ENCODE measurements at regions not wholly inside any gene's neighbourhood (a gene's known extent, or its start where the extent isn't known, plus 50 kb on each side); places are given as distances from the start of the nearest gene placed in this dataset.

DNA sequence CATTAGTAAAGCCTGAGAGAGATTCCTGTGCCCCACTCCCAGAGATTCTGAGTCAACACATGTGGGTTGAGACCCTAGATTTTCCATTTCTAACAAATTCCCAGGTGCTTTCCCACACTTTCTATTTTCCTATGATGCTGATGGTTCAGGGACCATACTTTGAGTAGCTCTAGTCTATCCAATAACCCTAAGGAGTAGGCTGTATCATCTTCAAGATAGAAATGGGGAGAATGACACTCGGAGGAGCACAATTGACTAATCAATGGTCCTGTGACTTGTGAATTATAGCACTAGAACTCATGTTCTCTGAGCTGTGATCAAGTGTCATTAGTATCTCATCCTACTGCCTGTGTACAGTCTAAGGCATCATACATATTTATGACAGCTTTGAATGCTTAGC lies 232.9 kb upstream of the B3GALT2 start:
- Histone ChIP-seq H3K9me3 (ENCODE audit: control insufficient read depth, low read length) (no peaks in the 10 kb centered on the region), H3K36me3 (ENCODE audit: control insufficient read depth, insufficient read depth, low read length) (no peaks in the 10 kb centered on the region), H3K4me1 (ENCODE audit: control insufficient read depth, insufficient read depth, low read length, poor library complexity, severe bottlenecking) (no peaks in the 10 kb centered on the region), H3K27ac (ENCODE audit: low read depth, low read length, severe bottlenecking) (no peak overlapping the region), H3K4me3 (ENCODE audit: extremely low read depth, insufficient read depth, low read length, poor library complexity, severe bottlenecking) (no peak overlapping the region)
- WGBS, 2 experiments (ENCODE audit: insufficient coverage in 2 of 2) = 90 to 100% methylated on average over 1 of the region's 1 CpG

DNA sequence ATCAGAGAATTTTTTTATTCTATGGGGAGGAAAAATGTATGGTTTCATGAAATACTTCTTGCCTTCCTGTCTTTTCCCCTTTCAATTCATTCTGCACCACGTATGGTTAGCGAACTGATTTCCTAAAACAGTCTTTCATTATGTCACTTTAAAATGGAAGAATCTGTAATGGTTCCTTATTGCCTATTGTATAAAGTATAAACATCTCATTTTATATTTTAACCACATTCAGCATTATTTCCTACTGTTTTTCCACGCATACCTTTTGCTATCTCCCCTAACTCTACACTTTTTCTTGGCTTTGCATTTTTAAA lies 232.3 kb upstream of the B3GALT2 start:
- Histone ChIP-seq H3K4me1 (ENCODE audit: control insufficient read depth, insufficient read depth, low read length, poor library complexity, severe bottlenecking) (no peaks in the 10 kb centered on the region), H3K4me3 (ENCODE audit: extremely low read depth, insufficient read depth, low read length, poor library complexity, severe bottlenecking) (no peak overlapping the region)
- 100% methylated on average over 1 of the region's 3 CpGs for WGBS, 2 experiments (ENCODE audit: insufficient coverage in 2 of 2)

DNA sequence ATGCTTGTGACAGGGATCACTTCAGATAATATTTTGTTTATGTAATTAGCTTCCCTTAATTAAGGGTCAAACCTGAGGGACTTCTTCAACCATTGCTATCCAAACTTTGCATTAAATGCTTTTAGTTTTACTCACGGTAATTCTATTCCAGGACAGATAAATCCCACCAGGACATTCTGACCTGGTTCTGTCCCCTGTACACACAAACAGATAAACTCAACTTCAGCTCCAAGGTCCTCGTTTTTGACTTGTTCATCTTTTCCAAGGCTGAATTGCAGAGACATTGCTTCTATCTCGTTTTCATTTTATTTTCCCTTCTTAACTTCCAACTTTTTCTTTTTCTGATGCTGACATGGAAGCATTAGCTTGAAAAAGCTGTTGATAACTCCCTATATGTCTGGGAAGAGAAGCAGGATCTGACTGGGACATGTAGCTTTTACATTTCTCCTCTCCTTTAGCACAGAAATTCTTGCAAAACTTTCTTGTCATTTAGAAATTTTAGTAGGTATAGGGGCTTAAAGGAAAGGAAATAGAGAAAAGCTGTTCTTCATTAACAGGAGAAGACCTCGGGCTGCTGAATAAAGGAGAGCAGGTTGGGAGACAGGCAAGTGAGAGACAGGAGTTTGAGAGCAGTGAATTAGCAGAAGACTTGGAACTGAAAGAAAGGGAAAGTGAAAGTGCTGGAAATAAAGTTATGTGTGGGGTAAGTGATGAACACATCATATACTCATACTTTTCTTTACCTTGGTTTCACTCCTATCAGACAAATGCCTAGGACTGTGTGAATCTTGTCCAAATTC lies 231.7 kb upstream of the B3GALT2 start:
- 80 to 87% methylated on average over 4 of the region's 4 CpGs for WGBS, 2 experiments (ENCODE audit: insufficient coverage in 2 of 2)
- Histone ChIP-seq H3K27ac (ENCODE audit: low read depth, low read length, severe bottlenecking) (no peak overlapping the region), H3K36me3 (ENCODE audit: control insufficient read depth, insufficient read depth, low read length) (no peaks in the 10 kb centered on the region), H3K9me3 (ENCODE audit: control insufficient read depth, low read length) (no peaks in the 10 kb centered on the region), H3K4me3 (ENCODE audit: extremely low read depth, insufficient read depth, low read length, poor library complexity, severe bottlenecking) (no peak overlapping the region), H3K4me1 (ENCODE audit: control insufficient read depth, insufficient read depth, low read length, poor library complexity, severe bottlenecking) (no peaks in the 10 kb centered on the region)

More for the DNA sequence above, 232.3 kb upstream of the B3GALT2 start:
- Histone ChIP-seq H3K27ac (ENCODE audit: low read depth, low read length, severe bottlenecking) (no peak overlapping the region), H3K9me3 (ENCODE audit: control insufficient read depth, low read length) (no peaks in the 10 kb centered on the region), H3K36me3 (ENCODE audit: control insufficient read depth, insufficient read depth, low read length) (no peaks in the 10 kb centered on the region)

DNA sequence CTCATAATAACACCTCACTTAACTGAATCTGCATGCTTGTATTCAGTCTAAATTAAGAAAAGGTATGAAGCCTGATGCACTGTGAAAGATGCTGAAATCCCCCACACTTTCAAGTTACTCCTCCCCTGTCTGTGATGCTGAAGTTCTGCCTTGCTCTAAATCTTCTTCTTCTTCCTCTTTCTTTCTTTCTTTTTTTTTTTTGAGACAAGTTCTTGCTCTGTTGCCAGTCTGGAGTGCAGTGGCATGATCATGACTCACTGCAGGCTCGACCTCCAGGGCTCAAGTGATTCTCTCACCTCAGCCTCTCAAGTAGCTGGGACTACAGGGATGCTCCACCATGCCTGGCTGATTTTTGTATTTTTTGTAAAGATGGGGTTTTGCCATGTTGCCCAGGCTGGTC lies 231.0 kb upstream of the B3GALT2 start:
- no peaks in the 10 kb centered on the region for H3K36me3 ChIP-seq (ENCODE audit: control insufficient read depth, insufficient read depth, low read length)
- H3K27ac ChIP-seq (ENCODE audit: low read depth, low read length, severe bottlenecking) = no peak overlapping the region
- no peak overlapping the region for H3K4me3 ChIP-seq (ENCODE audit: extremely low read depth, insufficient read depth, low read length, poor library complexity, severe bottlenecking)
- H3K9me3 ChIP-seq (ENCODE audit: control insufficient read depth, low read length) = no peaks in the 10 kb centered on the region
- 100% methylated on average over 1 of the region's 1 CpG; no CpG with 5 or more reads in 1 of the 2 experiments for WGBS, 2 experiments (ENCODE audit: insufficient coverage in 2 of 2)
- H3K4me1 ChIP-seq (ENCODE audit: control insufficient read depth, insufficient read depth, low read length, poor library complexity, severe bottlenecking) = no peaks in the 10 kb centered on the region

DNA sequence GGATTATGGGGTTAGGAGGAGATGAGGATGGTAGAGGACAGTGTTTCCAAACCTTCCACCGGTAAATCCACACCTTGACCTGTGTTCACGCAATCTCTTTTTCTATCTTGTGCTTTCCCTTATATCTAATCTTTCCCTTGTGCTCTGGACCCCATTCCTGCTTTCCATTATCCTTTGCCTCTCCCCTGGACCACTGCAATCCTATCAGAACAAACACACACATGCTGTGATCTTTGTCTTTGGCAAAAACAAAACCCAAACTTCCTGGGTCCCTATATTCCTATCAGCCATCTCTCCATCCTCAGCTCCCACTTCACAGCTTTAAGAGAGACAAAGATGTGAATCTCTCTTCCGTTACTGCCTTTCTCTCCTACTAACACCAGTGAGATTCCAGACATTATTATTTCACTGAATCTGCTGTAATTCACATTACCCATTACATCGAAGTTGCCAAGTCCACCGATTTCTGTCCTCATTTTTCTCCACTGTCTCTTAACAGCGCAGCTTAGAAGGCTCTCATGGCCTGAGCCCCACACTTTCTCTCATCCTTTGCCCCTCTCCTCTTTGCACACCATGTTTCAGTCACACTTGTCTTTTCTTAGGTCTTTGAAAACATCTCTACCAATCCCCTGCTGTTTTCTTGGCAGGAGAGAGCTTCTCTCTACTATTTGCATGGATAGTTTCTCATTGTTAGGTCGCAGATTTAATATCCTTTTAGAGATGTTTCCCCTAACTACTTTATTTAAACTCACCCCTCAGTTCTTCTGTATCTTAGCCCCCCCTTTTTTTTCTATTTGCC lies 230.0 kb upstream of the B3GALT2 start:
- H3K36me3 ChIP-seq (ENCODE audit: control insufficient read depth, insufficient read depth, low read length) = no peaks in the 10 kb centered on the region
- peaks cover 7% of the 10 kb centered on the region for H3K4me1 ChIP-seq (ENCODE audit: control insufficient read depth, insufficient read depth, low read length, poor library complexity, severe bottlenecking)
- H3K9me3 ChIP-seq (ENCODE audit: control insufficient read depth, low read length) = no peaks in the 10 kb centered on the region
- 75 to 80% methylated on average over 5 of the region's 7 CpGs for WGBS, 2 experiments (ENCODE audit: insufficient coverage in 2 of 2)
- no peak overlapping the region for H3K4me3 ChIP-seq (ENCODE audit: extremely low read depth, insufficient read depth, low read length, poor library complexity, severe bottlenecking)
- no peak overlapping the region for H3K27ac ChIP-seq (ENCODE audit: low read depth, low read length, severe bottlenecking)

DNA sequence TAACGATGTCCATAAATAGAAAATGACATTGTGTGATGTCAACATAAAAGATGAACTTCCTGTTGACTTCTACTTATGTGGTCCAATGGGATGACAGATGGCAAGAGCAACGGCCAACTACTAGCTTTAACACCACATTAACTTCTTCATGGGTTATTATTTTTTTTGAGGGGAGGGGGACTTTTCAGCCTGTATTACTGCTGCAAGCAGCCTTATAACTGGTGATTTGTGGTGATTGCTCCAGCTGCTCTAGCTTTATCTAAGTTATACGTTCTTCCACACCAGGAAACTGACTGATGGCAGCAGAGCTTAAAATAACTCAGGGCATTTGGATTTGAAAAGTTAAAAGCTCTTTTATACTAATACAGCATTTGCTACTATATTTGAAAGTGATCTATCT lies 228.8 kb upstream of the B3GALT2 start:
- H3K27ac ChIP-seq (ENCODE audit: low read depth, low read length, severe bottlenecking) = no peak overlapping the region
- no peak overlapping the region for H3K4me3 ChIP-seq (ENCODE audit: extremely low read depth, insufficient read depth, low read length, poor library complexity, severe bottlenecking)
- WGBS, 2 experiments (ENCODE audit: insufficient coverage in 2 of 2) = no CpG with 5 or more reads among the region's 3 CpGs
- H3K36me3 ChIP-seq (ENCODE audit: control insufficient read depth, insufficient read depth, low read length) = no peaks in the 10 kb centered on the region
- H3K4me1 ChIP-seq (ENCODE audit: control insufficient read depth, insufficient read depth, low read length, poor library complexity, severe bottlenecking) = peaks cover 11% of the 10 kb centered on the region
- H3K9me3 ChIP-seq (ENCODE audit: control insufficient read depth, low read length) = no peaks in the 10 kb centered on the region

DNA sequence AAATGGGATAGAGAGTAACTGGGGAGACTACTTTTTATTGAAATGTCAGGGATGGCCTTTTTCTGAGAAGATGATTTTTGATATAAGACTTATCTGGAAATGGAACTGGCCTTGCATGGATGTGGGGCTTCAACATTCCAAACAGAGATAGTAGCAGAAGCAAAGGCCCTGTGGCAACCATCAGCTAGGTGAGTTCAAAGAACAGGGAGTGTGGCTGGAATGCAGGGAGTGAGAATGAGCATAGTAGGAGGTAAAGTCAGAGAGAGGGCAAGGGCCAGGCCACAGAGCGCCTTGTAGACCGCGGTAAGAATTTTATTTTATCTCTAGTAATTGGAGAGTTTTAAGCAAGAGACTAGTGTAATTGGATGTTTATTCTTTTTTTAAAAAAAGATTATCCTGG lies 227.0 kb upstream of the B3GALT2 start:
- H3K36me3 ChIP-seq (ENCODE audit: control insufficient read depth, insufficient read depth, low read length) = no peaks in the 10 kb centered on the region
- WGBS, 2 experiments (ENCODE audit: insufficient coverage in 2 of 2) = 100% methylated on average over 3 of the region's 3 CpGs; no CpG with 5 or more reads in 1 of the 2 experiments
- H3K27ac ChIP-seq (ENCODE audit: low read depth, low read length, severe bottlenecking) = no peak overlapping the region
- no peaks in the 10 kb centered on the region for H3K9me3 ChIP-seq (ENCODE audit: control insufficient read depth, low read length)
- H3K4me3 ChIP-seq (ENCODE audit: extremely low read depth, insufficient read depth, low read length, poor library complexity, severe bottlenecking) = no peak overlapping the region
- H3K4me1 ChIP-seq (ENCODE audit: control insufficient read depth, insufficient read depth, low read length, poor library complexity, severe bottlenecking) = peaks cover 14% of the 10 kb centered on the region

DNA sequence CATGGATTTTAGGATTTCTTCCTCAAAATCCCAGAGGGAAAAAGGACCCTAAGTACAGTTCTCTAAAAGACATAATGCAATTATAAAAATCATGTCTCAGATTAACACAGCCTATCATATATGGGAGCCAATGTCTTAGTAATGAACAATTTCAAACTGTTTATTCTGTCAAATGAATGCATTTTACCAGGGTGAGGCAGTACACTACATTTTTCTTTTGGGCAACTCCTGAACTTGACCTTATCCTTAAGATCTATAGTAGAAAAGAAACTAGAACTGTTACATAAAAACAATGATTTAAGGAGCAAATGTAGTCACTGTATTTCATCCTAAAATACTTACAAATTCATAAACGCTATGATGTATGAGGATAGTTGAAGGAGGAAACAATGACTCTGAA lies 226.3 kb upstream of the B3GALT2 start:
- peaks cover 14% of the 10 kb centered on the region for H3K4me1 ChIP-seq (ENCODE audit: control insufficient read depth, insufficient read depth, low read length, poor library complexity, severe bottlenecking)
- no peaks in the 10 kb centered on the region for H3K9me3 ChIP-seq (ENCODE audit: control insufficient read depth, low read length)
- no CpG with 5 or more reads among the region's 1 CpG for WGBS, 2 experiments (ENCODE audit: insufficient coverage in 2 of 2)
- no peak overlapping the region for H3K4me3 ChIP-seq (ENCODE audit: extremely low read depth, insufficient read depth, low read length, poor library complexity, severe bottlenecking)
- H3K27ac ChIP-seq (ENCODE audit: low read depth, low read length, severe bottlenecking) = no peak overlapping the region
- H3K36me3 ChIP-seq (ENCODE audit: control insufficient read depth, insufficient read depth, low read length) = no peaks in the 10 kb centered on the region

DNA sequence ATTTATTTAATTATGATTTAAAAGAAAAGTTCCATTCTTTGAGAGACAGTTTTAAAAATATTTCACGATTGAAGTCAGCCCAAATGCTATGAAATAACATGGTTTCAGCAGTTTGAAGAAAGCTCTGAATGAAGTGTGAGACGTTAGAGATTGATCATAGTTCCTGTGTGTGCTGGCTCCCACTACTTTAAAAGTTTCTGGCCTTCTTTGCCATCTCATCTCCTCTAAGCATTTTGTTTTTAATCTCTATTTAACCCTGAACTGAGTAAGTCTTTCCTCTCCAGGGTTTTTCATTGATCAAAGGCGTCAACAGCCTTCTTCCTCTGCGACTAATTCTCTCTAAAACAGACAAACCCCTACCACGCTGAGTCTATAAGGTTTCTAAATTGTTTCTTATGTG lies 225.3 kb upstream of the B3GALT2 start:
- 80% methylated on average over 1 of the region's 5 CpGs; no CpG with 5 or more reads in 1 of the 2 experiments for WGBS, 2 experiments (ENCODE audit: insufficient coverage in 2 of 2)
- H3K4me1 ChIP-seq (ENCODE audit: control insufficient read depth, insufficient read depth, low read length, poor library complexity, severe bottlenecking) = peaks cover 14% of the 10 kb centered on the region
- H3K36me3 ChIP-seq (ENCODE audit: control insufficient read depth, insufficient read depth, low read length) = no peaks in the 10 kb centered on the region
- H3K9me3 ChIP-seq (ENCODE audit: control insufficient read depth, low read length) = no peaks in the 10 kb centered on the region
- H3K4me3 ChIP-seq (ENCODE audit: extremely low read depth, insufficient read depth, low read length, poor library complexity, severe bottlenecking) = no peak overlapping the region
- H3K27ac ChIP-seq (ENCODE audit: low read depth, low read length, severe bottlenecking) = peak overlapping the region; percentile 50

DNA sequence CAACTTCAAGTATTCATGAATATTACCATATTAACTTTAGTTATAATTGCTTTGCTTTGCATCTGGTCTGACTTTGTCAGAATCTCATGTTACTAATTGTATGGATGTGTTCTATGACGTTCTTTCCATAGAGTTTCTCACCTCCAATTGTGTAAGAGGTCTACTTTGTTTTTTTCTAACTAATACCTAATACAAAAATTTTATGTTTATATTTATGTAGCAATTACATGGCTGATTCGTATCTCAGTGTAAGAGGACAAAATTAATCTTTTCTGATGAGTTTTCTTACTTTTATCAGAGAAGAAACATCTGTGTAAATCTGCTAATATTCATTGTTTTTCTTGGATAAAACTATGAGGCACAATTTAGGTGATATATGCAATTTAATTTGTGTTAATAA lies 224.8 kb upstream of the B3GALT2 start:
- WGBS, 2 experiments (ENCODE audit: insufficient coverage in 2 of 2) = no CpG with 5 or more reads among the region's 2 CpGs

DNA sequence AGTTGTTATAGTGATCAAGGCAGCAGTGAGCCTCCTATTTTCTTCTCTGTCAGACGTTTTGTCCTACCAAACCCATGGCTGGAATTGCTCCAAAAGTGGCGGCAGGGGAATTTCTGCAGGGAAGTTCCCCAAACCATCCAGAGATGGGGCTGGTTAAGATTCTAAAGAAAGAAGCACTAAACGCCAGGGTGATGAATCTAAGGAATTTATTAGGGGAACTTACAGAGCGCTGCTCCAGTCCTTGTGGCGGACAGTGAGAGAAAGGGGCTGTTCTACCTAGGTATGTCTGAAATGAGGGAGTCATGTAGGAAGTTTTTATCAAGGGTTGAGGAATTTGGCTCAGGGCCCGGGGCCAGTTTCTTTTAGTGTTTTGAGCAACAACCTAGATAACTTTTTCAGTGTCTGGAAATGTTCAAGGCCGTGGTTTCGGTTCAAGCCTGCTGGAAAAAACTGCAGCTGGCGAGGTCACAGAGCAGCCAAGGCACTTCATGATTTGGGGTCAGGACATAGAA lies 222.4 kb upstream of the B3GALT2 start:
- WGBS, 2 experiments (ENCODE audit: insufficient coverage in 2 of 2) = 63 to 74% methylated on average over 6 of the region's 9 CpGs
- Histone ChIP-seq H3K9me3 (ENCODE audit: control insufficient read depth, low read length) (no peaks in the 10 kb centered on the region), H3K27ac (ENCODE audit: low read depth, low read length, severe bottlenecking) (peak overlapping the region; percentile 16), H3K4me1 (ENCODE audit: control insufficient read depth, insufficient read depth, low read length, poor library complexity, severe bottlenecking) (peaks cover 14% of the 10 kb centered on the region), H3K36me3 (ENCODE audit: control insufficient read depth, insufficient read depth, low read length) (no peaks in the 10 kb centered on the region), H3K4me3 (ENCODE audit: extremely low read depth, insufficient read depth, low read length, poor library complexity, severe bottlenecking) (no peak overlapping the region)

More for the DNA sequence above, 224.8 kb upstream of the B3GALT2 start:
- Histone ChIP-seq H3K36me3 (ENCODE audit: control insufficient read depth, insufficient read depth, low read length) (no peaks in the 10 kb centered on the region), H3K4me3 (ENCODE audit: extremely low read depth, insufficient read depth, low read length, poor library complexity, severe bottlenecking) (no peak overlapping the region), H3K27ac (ENCODE audit: low read depth, low read length, severe bottlenecking) (no peak overlapping the region), H3K9me3 (ENCODE audit: control insufficient read depth, low read length) (no peaks in the 10 kb centered on the region), H3K4me1 (ENCODE audit: control insufficient read depth, insufficient read depth, low read length, poor library complexity, severe bottlenecking) (peaks cover 14% of the 10 kb centered on the region)
